ENCODE measurements at regions not wholly inside any gene's neighbourhood (a gene's known extent, or its start where the extent isn't known, plus 50 kb on each side); places are given as distances from the start of the nearest gene placed in this dataset.
"Not testable (repeated sequence)": the region's sequence is repeated elsewhere in the genome, so short reads cannot be mapped to it uniquely, and the experiment has no call there.

DNA sequence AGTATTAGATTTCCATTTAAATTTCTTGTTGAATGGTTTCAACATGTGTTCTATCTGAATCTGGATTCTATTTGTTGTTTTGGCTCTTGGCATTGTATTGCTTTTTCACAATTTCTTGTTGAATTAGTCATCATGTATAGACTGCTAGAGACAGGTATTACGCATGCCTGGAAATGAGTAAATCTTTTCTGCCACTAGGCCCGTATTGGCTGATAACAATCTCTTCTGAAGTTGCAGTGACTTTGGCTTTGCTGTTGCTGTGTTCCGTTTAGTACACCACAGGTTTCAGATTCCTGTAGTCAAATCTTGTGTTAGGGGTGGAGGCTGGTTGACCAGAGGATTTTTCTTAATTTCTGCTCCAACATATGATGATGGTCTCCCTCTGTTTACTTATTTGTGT, 1339.4 kb downstream of the GRIK2 start:
- TF ChIP-seq, protein P1, sequence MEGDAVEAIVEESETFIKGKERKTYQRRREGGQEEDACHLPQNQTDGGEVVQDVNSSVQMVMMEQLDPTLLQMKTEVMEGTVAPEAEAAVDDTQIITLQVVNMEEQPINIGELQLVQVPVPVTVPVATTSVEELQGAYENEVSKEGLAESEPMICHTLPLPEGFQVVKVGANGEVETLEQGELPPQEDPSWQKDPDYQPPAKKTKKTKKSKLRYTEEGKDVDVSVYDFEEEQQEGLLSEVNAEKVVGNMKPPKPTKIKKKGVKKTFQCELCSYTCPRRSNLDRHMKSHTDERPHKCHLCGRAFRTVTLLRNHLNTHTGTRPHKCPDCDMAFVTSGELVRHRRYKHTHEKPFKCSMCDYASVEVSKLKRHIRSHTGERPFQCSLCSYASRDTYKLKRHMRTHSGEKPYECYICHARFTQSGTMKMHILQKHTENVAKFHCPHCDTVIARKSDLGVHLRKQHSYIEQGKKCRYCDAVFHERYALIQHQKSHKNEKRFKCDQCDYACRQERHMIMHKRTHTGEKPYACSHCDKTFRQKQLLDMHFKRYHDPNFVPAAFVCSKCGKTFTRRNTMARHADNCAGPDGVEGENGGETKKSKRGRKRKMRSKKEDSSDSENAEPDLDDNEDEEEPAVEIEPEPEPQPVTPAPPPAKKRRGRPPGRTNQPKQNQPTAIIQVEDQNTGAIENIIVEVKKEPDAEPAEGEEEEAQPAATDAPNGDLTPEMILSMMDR (IDR thresholded peaks at IDR 0.05; ENCODE audit: insufficient read depth, low read depth, low read length) = no peak
- no peak for DNase-seq (ENCODE audit: low read depth)
- H3K4me3 ChIP-seq (ENCODE audit: low read depth, low read length) = no peak overlapping the region

DNA sequence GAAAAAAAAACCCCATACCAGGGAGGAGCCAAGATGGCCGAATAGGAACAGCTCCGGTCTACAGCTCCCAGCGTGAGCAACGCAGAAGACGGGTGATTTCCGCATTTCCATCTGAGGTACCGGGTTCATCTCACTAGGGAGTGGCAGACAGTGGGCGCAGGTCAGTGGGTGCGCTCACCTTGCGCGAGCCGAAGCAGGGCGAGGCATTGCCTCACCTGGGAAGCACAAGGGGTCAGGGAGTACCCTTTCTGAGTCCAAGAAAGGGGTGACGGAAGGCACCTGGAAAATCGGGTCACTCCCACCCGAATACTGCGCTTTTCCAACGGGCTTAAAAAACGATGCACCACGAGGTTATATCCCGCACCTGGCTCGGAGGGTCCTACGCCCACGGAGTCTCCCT, 1328.6 kb downstream of the GRIK2 start:
- not testable (repeated sequence) for DNase-seq (ENCODE audit: low read depth); H3K4me3 ChIP-seq (ENCODE audit: low read depth, low read length)

DNA sequence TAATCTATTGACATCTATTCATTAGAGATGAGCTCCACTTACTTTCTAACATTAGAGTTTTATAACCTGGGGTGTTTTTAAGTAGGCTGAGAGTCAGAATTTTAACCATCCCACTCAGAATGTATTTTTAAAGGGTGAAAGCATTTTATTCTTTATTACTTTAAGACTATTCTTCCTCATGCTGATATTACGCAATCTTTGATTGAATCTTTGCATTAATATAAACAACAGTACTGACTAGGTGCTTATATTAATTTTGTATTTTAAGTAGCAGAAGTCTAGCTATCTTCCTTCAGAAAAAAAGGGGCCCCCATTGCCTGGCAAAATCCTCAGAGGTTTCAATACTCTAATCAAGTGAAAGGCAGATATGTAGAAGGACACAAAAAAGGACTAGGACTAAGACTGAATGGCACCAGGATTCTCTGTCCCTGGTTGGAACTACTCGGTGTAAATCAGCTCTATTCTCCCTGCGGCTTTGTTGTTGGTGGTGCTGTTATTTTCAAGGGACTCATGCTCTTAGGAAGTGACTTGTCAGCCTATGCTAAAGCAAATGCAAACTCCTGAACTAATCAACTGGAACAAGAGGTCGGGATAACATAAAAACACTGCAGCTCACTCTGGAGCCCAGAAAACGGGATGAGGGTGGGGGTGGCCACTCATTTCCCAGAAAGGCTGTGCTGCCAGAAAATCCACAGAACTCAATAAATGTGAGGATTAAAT, 1324.4 kb downstream of the GRIK2 start:
- DNase-seq (ENCODE audit: low read depth) = no peak
- TF ChIP-seq, protein P1 (IDR thresholded peaks at IDR 0.05; ENCODE audit: insufficient read depth, low read depth, low read length) = no peak
- no peak overlapping the region for H3K4me3 ChIP-seq (ENCODE audit: low read depth, low read length)

DNA sequence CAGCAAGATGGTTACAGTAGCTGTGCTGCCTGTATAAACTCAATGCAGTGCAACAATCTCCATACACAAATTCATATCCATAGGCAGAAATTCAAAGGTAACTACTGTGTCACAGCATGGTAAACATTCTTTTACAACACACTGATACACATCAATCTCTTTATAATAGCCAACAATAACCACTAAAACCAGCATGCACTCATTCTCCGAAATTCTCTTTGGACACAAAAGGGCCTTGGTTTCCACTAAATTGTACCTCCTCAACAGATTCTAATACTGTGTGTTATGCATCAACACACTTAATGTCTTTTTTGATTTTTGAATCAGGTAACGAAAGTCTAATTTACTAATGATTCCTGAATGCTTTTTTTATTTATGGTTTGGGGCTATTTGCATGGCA, 1323.7 kb downstream of the GRIK2 start:
- TF ChIP-seq, protein P1 (IDR thresholded peaks at IDR 0.05; ENCODE audit: insufficient read depth, low read depth, low read length) = no peak

DNA sequence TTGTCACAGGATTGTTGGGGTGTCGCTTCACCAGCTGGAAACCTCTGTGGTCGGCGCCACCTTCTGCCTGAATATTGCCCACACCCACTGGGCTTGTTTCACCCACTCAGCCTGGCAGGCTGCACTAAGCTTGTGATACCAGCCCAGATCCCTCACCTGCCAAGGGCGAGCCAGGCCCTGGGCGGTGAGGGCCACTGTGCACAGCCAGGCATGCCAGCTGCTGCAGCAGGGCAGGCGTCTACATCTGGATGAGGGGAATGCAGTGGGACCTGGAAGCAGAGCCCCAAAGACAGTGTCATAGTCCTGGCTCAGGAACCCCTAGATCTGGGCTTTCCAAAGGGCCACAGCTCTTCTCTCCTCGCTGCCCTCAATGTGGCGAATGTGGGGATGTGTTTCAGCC, 1307.5 kb downstream of the GRIK2 start:
- TF ChIP-seq, protein P1 (IDR thresholded peaks at IDR 0.05; ENCODE audit: insufficient read depth, low read depth, low read length) = no peak
- DNase-seq (ENCODE audit: low read depth) = no peak
- no peak overlapping the region for H3K4me3 ChIP-seq (ENCODE audit: low read depth, low read length)

More for the DNA sequence above, 1323.7 kb downstream of the GRIK2 start:
- no peak for DNase-seq (ENCODE audit: low read depth)
- no peak overlapping the region for H3K4me3 ChIP-seq (ENCODE audit: low read depth, low read length)

DNA sequence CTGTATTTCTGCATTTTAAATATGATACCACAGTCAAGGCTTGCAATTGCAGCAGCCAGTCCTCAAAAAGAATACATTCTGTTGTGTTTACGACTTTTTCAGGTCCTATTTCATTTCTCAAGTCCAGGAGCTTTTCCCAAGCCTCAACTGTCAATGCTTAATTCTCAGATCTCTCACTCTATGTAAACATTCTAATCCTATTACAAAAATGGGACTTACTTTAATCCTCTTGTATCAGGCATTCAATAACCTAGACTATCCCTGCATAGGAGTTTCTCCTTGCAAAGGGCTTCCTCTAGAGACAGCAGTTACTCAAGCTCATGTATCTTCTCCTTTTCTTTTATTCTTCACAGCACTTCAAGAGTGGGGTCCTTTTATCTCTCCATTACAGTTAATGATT, 1293.0 kb downstream of the GRIK2 start:
- TF ChIP-seq, protein P1 (IDR thresholded peaks at IDR 0.05; ENCODE audit: insufficient read depth, low read depth, low read length) = no peak
- no peak overlapping the region for H3K4me3 ChIP-seq (ENCODE audit: low read depth, low read length)
- DNase-seq (ENCODE audit: low read depth) = no peak

DNA sequence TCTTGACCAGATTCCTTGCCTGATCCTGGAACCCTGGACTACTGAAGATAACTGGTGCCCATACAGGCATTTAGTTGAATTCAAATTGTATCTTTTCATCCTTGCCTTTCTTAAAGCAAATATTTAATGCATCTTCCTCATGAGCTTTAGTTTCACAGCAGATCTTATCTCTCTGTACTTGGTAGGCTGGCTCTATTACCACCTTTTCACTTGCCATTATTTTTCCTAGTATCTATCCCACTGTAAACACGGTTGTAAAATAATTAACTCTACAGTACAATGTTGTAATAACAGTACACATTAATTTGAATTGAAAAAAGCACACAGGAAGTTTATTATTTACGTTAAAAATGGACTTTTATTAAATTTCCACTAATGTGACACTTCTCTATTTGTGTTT, 1286.9 kb downstream of the GRIK2 start:
- no peak for DNase-seq (ENCODE audit: low read depth)
- TF ChIP-seq, protein P1 (IDR thresholded peaks at IDR 0.05; ENCODE audit: insufficient read depth, low read depth, low read length) = no peak
- H3K4me3 ChIP-seq (ENCODE audit: low read depth, low read length) = no peak overlapping the region

Data from fibroblast of villous mesenchyme (primary cell).